Hepatocyte (in vitro differentiated cells): ENCODE measurements at regions not wholly inside any gene's neighbourhood (a gene's known extent, or its start where the extent isn't known, plus 50 kb on each side); places are given as distances from the start of the nearest gene placed in this dataset.

Experiments
- CTCF ChIP-seq: fragments of 200-600 bp; sonication (generic); IDR thresholded peaks from 2 replicates; pipeline ENCODE4 v1.5.1; 2016; ENCODE audit warnings: antibody characterized with exemption, mild to moderate bottlenecking; ENCODE audit not compliant: poor library complexity
- EZH2phosphoT487 ChIP-seq: fragments of 200-600 bp; sonication (generic); IDR thresholded peaks from one replicate; pipeline ENCODE4 v1.6.1; 2018; ENCODE audit warnings: antibody characterized with exemption, mild to moderate bottlenecking, low read depth, moderate library complexity; ENCODE audit not compliant: unreplicated experiment, severe bottlenecking

GRCh38 chr14:46197856-46198255 lies 453.7 kb downstream of the RPL10L start:
- no peak for TF ChIP-seq CTCF
- TF ChIP-seq EZH2phosphoT487, result no peak
